HG02642 (cell line): ENCODE measurements at regions not wholly inside any gene's neighbourhood (a gene's known extent, or its start where the extent isn't known, plus 50 kb on each side); places are given as distances from the start of the nearest gene placed in this dataset.

Source experiments
- ATAC-seq: cut with Tn5 transposase; IDR thresholded peaks from one replicate; pipeline ENCODE4 v1.9.1; 2021; ENCODE audit warnings: mild to moderate bottlenecking; ENCODE audit not compliant: unreplicated experiment, poor library complexity

- no peak for ATAC-seq
These were observed 165.9 kb downstream of the MTRR start for GRCh38 chr5:8034852-8035251.

GRCh38 chr5:8048920-8049319 lies 180.0 kb downstream of the MTRR start:
- no peak for ATAC-seq

GRCh38 chr5:8050616-8051175 lies 181.7 kb downstream of the MTRR start:
- no peak for ATAC-seq

GRCh38 chr5:8053270-8053669 lies 184.3 kb downstream of the MTRR start:
- ATAC-seq = no peak

- ATAC-seq = no peak
These were observed 188.8 kb downstream of the MTRR start for GRCh38 chr5:8057769-8058168.

GRCh38 chr5:8058616-8059190 lies 189.8 kb downstream of the MTRR start:
- no peak for ATAC-seq

GRCh38 chr5:8059337-8059736 lies 190.4 kb downstream of the MTRR start:
- no peak for ATAC-seq

- ATAC-seq = no peak
These were observed 191.4 kb downstream of the MTRR start for GRCh38 chr5:8060235-8060952.

- ATAC-seq = no peak
These were observed 192.0 kb downstream of the MTRR start for GRCh38 chr5:8060953-8061429.

- no peak for ATAC-seq
These were observed 193.6 kb downstream of the MTRR start for GRCh38 chr5:8062521-8062920.

- no peak for ATAC-seq
These were observed 199.1 kb downstream of the MTRR start for GRCh38 chr5:8068078-8068477.

GRCh38 chr5:8070138-8070537 lies 201.2 kb downstream of the MTRR start:
- ATAC-seq = no peak

GRCh38 chr5:8079056-8079455 lies 210.1 kb downstream of the MTRR start:
- ATAC-seq = no peak

- ATAC-seq = no peak
These were observed 212.2 kb downstream of the MTRR start for GRCh38 chr5:8081179-8081578.

GRCh38 chr5:8093669-8094068 lies 224.7 kb downstream of the MTRR start:
- ATAC-seq = no peak

- no peak for ATAC-seq
These were observed 225.4 kb downstream of the MTRR start for GRCh38 chr5:8094304-8094703.

GRCh38 chr5:8097146-8097545 lies 228.2 kb downstream of the MTRR start:
- no peak for ATAC-seq

- ATAC-seq = no peak
These were observed 229.1 kb downstream of the MTRR start for GRCh38 chr5:8098081-8098480.

- ATAC-seq = no peak
These were observed 233.8 kb downstream of the MTRR start for GRCh38 chr5:8102714-8103113.

GRCh38 chr5:8114597-8115266 lies 245.8 kb downstream of the MTRR start:
- ATAC-seq = no peak

- no peak for ATAC-seq
These were observed 254.6 kb downstream of the MTRR start for GRCh38 chr5:8123559-8123958.
